A673 (cell line): ENCODE measurements at regions not wholly inside any gene's neighbourhood (a gene's known extent, or its start where the extent isn't known, plus 50 kb on each side); places are given as distances from the start of the nearest gene placed in this dataset.

Experiments
- CTCF ChIP-seq: fragments of 300-800, 200-600 bp; sonication (generic); conservative IDR thresholded peaks from 2 replicates; pipeline ENCODE4 v1.5.1; 2017; ENCODE audit warnings: low read depth, mild to moderate bottlenecking, antibody characterized with exemption, low read length, moderate library complexity, mixed read lengths
- EZH2 ChIP-seq: fragments of 200-600 bp; sonication (generic); IDR thresholded peaks from 2 replicates; pipeline ENCODE4 v1.6.1; 2017; ENCODE audit warnings: borderline replicate concordance, low read depth, mild to moderate bottlenecking, mixed read lengths, antibody characterized with exemption, low read length; ENCODE audit not compliant: poor library complexity, severe bottlenecking

- TF ChIP-seq CTCF: no peak
- TF ChIP-seq EZH2: no peak
Measured at GRCh38 chr1:56326056-56326455, 253.3 kb downstream of the PLPP3 start.
